H7 (cell line): ENCODE measurements at regions not wholly inside any gene's neighbourhood (a gene's known extent, or its start where the extent isn't known, plus 50 kb on each side); places are given as distances from the start of the nearest gene placed in this dataset.

Source experiments
- DNase-seq: peaks from one replicate; pipeline ENCODE4 v3.0.0; 2012
- H3K27me3 ChIP-seq: 2 replicates; pipeline ENCODE4 v1.6.0; 2011; ENCODE audit warnings: mild to moderate bottlenecking, low read length; ENCODE audit not compliant: control insufficient read depth, insufficient read depth
- H3K36me3 ChIP-seq: replicated peaks from 2 replicates; pipeline ENCODE4 v1.5.1; 2011; ENCODE audit warnings: low read length; ENCODE audit not compliant: control insufficient read depth, insufficient read depth
- H3K4me3 ChIP-seq: 2 replicates; pipeline ENCODE4 v1.5.1; 2011; ENCODE audit warnings: low read depth, mild to moderate bottlenecking, control low read depth, low read length, moderate library complexity; ENCODE audit not compliant: insufficient read depth

DNA sequence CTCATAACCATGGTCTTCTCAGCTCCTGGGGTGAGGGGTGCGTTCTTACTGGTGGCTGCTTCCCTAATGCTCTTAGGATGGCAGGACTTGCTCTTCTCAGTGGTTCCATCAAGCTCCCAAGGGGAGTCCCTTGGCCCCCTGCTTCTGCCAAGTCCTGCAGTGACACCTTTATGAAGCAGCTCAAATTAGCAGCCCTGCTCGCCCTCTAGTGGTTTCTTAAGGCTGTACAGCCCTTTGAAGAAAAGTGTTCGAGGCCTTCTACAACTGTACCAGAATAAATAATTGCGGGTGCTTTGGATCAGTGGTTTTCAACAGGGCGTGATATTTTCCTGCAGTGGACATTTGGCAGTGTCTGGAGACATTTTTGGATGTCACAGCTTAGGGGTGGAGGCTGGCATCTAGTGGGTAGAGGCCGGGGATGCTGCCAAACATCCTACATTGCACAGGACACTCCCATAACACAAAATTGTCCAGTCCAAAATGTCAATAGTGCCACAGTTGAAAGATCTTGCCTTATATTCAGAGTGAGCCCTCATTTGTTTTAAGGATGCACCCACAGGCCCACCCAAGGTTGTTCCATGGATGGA lies 204.7 kb upstream of the S100G start:
- H3K27me3 ChIP-seq = no peaks in the 10 kb centered on the region
- H3K36me3 ChIP-seq = no peaks in the 10 kb centered on the region
- H3K4me3 ChIP-seq = no peak overlapping the region
- DNase-seq = peak; percentile 51

DNA sequence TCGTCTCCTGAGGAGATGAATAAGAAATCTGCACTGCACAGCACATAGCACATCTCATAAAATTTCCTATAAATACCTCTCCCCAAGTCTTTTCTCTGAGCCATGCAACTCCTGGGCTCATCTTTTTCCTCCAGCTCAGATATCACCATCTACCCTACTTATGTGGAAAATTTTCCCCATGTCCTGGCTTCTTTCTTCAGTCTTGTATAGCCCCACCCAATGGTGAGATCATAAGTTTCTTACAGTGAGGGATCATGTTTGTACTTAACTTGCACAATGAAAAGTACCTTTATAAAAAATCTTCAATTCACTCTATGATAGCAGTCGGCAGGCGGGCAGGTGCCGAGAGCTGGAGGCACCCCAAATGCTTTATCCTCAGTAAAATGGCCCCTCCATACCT lies 198.6 kb upstream of the S100G start:
- Histone ChIP-seq H3K4me3 (no peak overlapping the region), H3K36me3 (no peaks in the 10 kb centered on the region), H3K27me3 (no peaks in the 10 kb centered on the region)
- no peak for DNase-seq

DNA sequence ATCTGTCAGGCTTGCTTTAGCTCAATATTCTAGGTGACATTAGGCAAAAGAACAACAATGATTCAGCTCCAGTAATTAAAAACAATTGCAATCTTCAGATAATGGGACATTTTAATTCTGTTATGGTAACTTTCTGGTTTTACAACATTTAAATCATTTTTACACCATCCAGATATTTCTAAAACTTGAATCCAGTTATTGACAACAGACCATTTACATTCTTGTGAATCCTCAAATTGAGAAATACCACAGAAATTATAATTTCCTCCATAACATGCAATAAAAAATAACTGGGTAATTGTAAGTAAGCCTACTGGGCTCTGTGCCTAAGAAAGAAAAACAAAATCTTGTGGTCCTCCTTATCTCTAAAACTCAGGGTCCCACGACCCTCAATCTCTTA lies 195.0 kb upstream of the S100G start:
- H3K36me3 ChIP-seq = no peaks in the 10 kb centered on the region
- no peak for DNase-seq
- H3K27me3 ChIP-seq = no peaks in the 10 kb centered on the region
- H3K4me3 ChIP-seq = no peak overlapping the region

DNA sequence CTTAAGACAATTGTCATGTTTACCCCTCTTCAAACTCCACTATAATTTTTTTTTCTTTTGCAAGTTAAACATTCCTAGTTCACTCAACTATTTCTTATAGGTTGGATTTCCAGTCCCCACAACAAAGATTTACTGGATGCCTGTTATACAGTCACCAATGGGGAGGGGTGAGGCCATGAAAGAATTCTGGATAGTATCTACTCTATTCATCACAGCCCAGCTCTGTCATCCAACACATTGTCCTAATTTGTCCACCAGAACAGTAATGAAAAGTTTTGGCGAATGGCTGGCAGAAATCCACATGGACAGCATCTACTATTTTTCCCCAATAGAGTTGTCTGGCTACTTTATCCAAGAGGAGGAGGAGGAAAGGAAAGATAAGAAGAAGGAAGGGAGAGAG lies 192.7 kb upstream of the S100G start:
- no peak overlapping the region for H3K4me3 ChIP-seq
- H3K27me3 ChIP-seq = no peaks in the 10 kb centered on the region
- no peak for DNase-seq
- no peaks in the 10 kb centered on the region for H3K36me3 ChIP-seq

DNA sequence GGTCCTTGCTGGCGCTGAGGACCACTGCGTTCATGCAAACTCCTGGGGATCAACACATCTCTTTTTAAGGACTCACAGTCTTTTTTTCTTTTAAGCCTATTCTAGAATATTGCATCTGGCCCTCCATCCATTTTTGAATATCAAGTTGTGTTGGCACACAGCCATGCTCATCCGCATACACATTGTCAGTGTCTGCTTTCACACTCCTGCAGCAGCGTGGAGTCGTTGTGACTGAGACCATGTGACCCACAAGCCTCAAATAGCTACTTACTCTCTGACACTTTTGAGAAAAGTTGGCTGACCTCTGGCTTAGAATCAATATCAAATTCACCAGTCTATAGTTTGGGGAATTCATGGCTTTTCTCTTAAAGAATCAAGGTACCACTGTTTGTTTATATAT lies 191.8 kb upstream of the S100G start:
- H3K4me3 ChIP-seq = no peak overlapping the region
- DNase-seq = no peak
- H3K27me3 ChIP-seq = no peaks in the 10 kb centered on the region
- no peaks in the 10 kb centered on the region for H3K36me3 ChIP-seq

DNA sequence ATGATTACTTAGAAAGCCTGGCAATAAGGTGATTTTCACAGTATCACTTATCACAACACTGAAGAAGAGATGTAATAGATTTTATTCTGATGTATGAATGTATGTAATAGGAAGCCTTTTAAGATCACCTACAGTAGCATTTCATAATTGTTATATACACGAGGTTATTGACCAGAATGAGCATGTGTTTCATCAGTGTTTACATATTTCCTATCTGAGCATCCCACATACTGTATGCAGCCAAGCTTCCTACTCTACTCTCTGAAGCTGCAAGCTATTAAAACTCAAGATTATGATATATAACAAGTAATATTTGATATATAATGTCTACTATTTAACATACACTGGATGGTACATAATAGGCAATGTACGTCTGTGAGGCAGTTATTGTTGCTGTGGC lies 190.9 kb upstream of the S100G start:
- H3K36me3 ChIP-seq = no peaks in the 10 kb centered on the region
- no peak overlapping the region for H3K4me3 ChIP-seq
- no peak for DNase-seq
- no peaks in the 10 kb centered on the region for H3K27me3 ChIP-seq

DNA sequence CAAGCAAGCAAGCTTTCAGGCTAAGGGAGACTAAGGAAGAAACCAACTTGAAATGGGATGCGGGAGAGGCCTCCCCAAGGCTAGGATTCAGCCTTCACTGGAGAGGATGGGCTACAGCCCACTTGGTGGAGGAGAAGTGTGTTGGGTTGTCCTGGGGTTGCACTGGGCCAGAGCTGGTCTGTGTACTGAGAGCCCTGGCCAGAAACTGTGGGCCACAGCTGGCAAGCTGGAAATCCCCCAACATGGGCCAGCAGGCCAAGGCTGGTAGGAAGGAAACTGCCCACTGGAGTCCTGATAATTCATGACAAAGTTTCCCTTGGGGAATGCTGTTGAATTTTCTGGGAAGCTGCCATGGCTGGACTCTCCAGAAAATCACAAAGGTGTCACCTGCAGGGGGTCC lies 188.0 kb upstream of the S100G start:
- no peak for DNase-seq
- Histone ChIP-seq H3K36me3 (no peaks in the 10 kb centered on the region), H3K27me3 (no peaks in the 10 kb centered on the region), H3K4me3 (no peak overlapping the region)

DNA sequence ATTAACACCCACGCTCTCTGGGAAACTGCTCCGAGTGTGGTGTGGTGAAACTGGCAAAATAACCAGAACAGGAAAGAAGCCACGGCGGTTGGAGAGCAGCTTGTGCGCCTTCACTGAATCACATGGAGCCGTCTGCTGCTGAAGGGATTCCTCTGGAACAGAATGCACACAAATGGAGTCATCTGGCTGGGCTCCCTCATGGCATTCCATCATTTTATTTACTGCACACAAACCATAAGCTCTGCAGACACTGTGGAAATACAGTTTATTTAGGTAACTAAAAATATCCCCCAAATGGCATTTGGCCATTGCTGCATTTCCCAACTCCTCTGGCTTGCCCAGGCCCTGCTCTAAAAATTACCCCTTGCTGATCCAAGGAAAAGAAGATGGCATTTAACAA lies 187.0 kb upstream of the S100G start:
- Histone ChIP-seq H3K4me3 (no peak overlapping the region), H3K27me3 (no peaks in the 10 kb centered on the region), H3K36me3 (no peaks in the 10 kb centered on the region)
- DNase-seq = no peak

DNA sequence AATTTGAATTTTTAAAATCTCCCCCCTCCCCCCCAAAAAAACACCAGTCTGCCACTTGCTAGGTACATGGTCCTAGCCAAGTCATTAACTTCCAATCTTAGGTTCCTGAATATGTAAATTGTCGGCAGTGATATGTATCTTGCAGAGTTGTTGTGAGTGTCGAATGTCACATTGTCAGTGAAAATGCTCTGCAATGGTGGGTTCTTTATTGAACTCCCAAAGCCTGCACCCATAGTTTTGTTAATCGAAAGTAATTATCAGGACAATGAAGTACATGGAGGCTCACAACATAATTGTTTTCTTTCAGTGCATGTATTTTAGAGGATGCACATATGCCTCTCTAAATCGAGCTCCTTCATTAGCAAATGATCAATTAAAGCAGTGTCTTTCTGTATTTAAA lies 185.6 kb upstream of the S100G start:
- no peak overlapping the region for H3K4me3 ChIP-seq
- no peaks in the 10 kb centered on the region for H3K36me3 ChIP-seq
- no peaks in the 10 kb centered on the region for H3K27me3 ChIP-seq
- peak; percentile 32 for DNase-seq

DNA sequence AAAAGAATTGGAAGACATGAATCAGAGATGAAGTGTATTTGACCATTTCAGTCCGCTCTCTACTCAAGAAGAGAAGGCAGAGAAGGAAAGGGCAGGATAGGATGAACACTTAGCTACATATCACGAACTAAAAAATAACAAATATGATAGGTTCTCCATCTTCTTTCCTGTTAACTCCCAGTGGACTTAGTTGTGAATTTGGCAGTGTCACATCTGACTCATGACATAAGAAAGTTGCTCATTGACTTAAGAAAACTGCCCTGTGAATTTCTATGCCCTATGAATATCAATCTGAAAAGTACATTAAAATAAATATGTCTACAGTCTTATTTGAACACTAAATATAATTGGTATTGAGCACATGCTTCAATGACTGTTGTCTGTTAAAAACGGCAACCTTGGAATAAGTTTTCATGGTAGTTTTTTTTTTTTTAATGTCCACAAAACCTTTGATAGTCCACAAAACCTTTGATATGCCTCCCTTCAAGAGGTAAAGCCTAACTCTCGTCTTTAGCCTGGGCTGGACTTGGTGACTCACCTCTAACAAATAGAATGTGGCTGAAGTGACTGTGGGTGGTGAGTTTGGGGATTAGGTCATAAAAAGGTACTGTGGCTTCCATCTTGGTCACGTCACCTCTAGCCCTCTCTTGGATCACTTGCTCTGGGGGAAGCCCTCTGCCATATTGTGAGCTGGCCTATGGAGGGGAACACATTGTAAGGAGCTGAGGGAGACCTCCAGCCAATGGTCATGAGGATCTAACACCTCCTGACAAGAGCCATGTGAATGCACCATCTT lies 184.7 kb upstream of the S100G start:
- no peak for DNase-seq
- Histone ChIP-seq H3K27me3 (no peaks in the 10 kb centered on the region), H3K36me3 (no peaks in the 10 kb centered on the region), H3K4me3 (no peak overlapping the region)

DNA sequence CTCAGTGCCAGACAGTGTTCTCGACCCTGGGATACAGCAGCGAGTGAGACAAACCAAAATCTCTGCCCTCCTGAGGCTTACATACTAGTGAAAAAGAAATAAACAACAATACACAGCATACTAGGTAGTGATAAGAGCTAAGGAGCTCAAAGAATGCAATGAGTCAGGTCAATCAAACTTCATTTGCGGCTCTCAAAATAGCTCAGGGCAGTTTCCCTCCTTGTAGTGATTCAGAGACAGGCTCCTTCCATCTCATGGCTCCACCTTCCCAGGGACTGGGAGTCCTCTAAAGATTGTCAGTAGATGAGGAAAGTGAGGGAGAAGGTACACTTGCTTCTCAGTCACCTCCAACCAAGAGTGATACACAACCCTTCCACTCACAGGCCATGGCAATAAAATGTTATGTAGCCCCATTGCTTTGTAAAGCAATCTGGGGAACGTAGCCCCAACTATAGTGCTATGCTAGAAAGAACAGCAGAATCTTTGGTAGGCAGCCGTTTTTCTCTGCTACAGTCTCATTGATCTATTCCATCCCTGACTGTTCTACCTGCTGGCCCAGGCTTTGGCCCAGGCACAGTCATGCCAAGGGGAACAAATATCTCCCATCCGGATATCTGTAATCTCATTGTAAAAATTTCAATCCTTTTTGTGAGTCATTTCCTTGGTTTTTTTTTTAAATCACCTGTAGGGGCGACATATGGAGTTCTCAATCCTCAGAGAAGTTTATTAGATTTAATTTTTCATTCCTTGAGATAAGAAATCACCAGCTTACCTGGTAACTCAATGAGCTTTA lies 183.1 kb upstream of the S100G start:
- Histone ChIP-seq H3K36me3 (no peaks in the 10 kb centered on the region), H3K27me3 (no peaks in the 10 kb centered on the region), H3K4me3 (no peak overlapping the region)
- no peak for DNase-seq

DNA sequence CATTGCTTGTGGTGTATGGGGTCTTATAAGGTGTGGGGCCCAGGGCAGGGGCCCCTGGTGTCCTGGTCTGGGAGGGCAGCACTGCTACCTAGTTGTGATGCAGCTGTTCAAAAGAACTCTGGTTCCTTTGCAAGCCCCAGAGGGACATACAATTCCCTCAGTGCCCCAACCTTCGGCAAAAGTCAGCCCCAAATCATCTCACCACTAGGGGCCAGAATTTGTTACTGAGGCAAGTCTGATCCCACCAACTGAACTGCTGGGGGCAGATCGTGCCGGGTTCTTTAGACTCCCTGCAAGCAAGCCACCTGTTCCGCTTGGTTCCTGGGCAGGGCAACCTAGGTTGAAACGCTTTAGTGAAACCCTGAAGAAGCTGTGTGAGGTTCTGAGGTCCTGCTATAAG lies 180.1 kb upstream of the S100G start:
- peak; percentile 21 for DNase-seq
- Histone ChIP-seq H3K4me3 (no peak overlapping the region), H3K27me3 (no peaks in the 10 kb centered on the region), H3K36me3 (no peaks in the 10 kb centered on the region)

DNA sequence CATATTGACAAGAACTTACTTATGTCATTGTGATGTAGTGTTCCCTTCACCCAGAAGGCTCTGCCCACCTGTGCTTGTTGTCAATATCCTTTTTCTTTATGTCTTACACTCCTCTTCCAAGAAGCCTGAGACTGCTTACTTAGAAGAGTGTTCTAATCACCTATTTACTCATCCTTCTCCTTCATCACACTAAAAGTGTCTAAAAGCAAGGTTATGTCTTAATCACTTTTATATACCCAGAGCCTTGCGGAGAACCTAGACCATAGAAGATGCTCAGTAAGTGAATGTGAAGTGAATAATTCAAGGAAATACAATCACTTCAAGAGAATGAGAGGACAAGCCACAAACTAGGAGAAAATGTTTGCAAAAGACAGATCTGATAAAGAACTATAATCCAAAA lies 177.6 kb upstream of the S100G start:
- no peak for DNase-seq
- Histone ChIP-seq H3K36me3 (no peaks in the 10 kb centered on the region), H3K27me3 (no peaks in the 10 kb centered on the region), H3K4me3 (no peak overlapping the region)

DNA sequence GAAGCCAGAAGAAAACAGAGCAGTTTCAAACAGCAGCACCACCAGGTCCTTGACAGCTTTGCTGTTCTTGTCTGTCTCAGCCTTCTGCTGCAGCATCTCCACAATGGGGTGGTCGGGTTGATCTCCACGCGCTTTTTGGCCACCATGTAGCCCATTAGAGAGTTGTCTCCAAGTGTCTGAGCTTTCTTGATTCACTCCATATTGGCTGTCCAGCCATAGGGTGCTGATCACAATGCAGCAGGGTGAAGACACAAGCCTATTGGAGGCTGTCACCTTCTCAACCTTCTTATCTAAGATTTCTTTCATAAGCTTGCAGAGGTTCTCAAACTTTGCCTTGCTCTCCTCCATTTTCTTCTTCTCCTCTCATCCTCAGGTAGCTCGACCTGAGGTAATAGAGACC lies 175.4 kb upstream of the S100G start:
- Histone ChIP-seq H3K27me3 (no peaks in the 10 kb centered on the region), H3K36me3 (no peaks in the 10 kb centered on the region), H3K4me3 (no peak overlapping the region)
- DNase-seq = no peak

DNA sequence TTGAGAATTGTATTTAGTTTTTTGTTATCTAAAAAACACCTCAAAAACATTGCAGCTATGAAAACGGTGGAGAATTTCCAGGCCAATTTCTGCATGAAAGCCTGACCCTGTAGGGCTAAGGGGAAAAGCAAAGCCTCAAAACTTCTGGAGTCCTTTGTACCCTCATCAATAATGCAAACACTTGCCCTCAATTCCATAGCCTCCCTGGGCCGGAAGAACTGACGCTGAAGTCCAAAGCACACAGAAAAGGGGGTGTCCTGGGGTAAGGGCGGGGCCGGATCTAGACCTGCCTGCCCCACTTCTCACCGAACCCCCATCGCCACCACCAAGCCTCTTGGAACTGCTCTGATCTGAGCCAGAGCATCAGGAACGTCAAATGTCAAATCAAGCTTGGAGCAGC lies 173.9 kb upstream of the S100G start:
- Histone ChIP-seq H3K36me3 (no peaks in the 10 kb centered on the region), H3K4me3 (no peak overlapping the region), H3K27me3 (no peaks in the 10 kb centered on the region)
- no peak for DNase-seq
